OCI-LY1 (cell line): ENCODE measurements at regions not wholly inside any gene's neighbourhood (a gene's known extent, or its start where the extent isn't known, plus 50 kb on each side); places are given as distances from the start of the nearest gene placed in this dataset.

Experiments
- H2AFZ ChIP-seq: fragments of 200-600 bp; sonication (generic), shearing (Covaris generic); 2 replicates; pipeline ENCODE4 v1.6.0; 2014; ENCODE audit warnings: antibody characterized with exemption, mild to moderate bottlenecking, low read length
- H3F3A ChIP-seq: fragments of 200-600 bp; sonication (generic), shearing (Covaris generic); 2 replicates; pipeline ENCODE4 v1.6.0; 2014; ENCODE audit warnings: mild to moderate bottlenecking, antibody characterized with exemption, low read length, moderate library complexity; ENCODE audit not compliant: insufficient read depth
- H3K27ac ChIP-seq: fragments of 200-600 bp; sonication (generic); 2 replicates; pipeline ENCODE4 v1.5.1; 2014; ENCODE audit warnings: low read length, mixed run types, mild to moderate bottlenecking, low read depth; ENCODE audit not compliant: poor library complexity, severe bottlenecking
- H3K27me3 ChIP-seq: fragments of 200-600 bp; sonication (generic); 2 replicates; pipeline ENCODE4 v1.6.0; 2014; ENCODE audit warnings: antibody characterized with exemption, mild to moderate bottlenecking, low read length, moderate library complexity; ENCODE audit not compliant: insufficient read depth
- H3K36me3 ChIP-seq: fragments of 200-600 bp; sonication (generic); 2 replicates; pipeline ENCODE4 v1.6.1; 2014; ENCODE audit warnings: mild to moderate bottlenecking, antibody characterized with exemption, low read length, moderate library complexity, mixed read lengths; ENCODE audit not compliant: insufficient read depth
- H3K4me1 ChIP-seq: fragments of 200-600 bp; sonication (generic); 2 replicates; pipeline ENCODE4 v1.5.1; 2014; ENCODE audit warnings: mild to moderate bottlenecking, low read length, moderate library complexity; ENCODE audit not compliant: insufficient read depth, severe bottlenecking
- H3K4me2 ChIP-seq: fragments of 200-600 bp; sonication (generic), shearing (Covaris generic); 2 replicates; pipeline ENCODE4 v1.6.1; 2014; ENCODE audit warnings: low read length
- H3K4me3 ChIP-seq: fragments of 200-600 bp; sonication (generic); 2 replicates; pipeline ENCODE4 v1.5.1; 2014; ENCODE audit warnings: low read length, low read depth, mild to moderate bottlenecking, mixed read lengths; ENCODE audit not compliant: poor library complexity, severe bottlenecking
- H3K79me2 ChIP-seq: fragments of 200-600 bp; shearing (Covaris generic); 2 replicates; pipeline ENCODE4 v1.6.1; 2016; ENCODE audit warnings: mixed run types, low read length, mixed read lengths; ENCODE audit not compliant: insufficient read depth
- H3K9ac ChIP-seq: fragments of 200-600 bp; sonication (generic), shearing (Covaris generic); 2 replicates; pipeline ENCODE4 v1.6.1; 2014; ENCODE audit warnings: mild to moderate bottlenecking, low read length, mixed read lengths
- H3K9me2 ChIP-seq: fragments of 200-600 bp; sonication (generic), shearing (Covaris generic); 2 replicates; pipeline ENCODE4 v1.6.1; 2014; ENCODE audit warnings: low read depth, mild to moderate bottlenecking, low read length, mixed read lengths
- H3K9me3 ChIP-seq: fragments of 200-600 bp; shearing (Covaris generic); 2 replicates; pipeline ENCODE4 v1.6.1; 2014; ENCODE audit warnings: low read length, mixed read lengths
- H4K20me1 ChIP-seq: fragments of 200-600 bp; sonication (generic), shearing (Covaris generic); 2 replicates; pipeline ENCODE4 v1.6.0; 2016; ENCODE audit warnings: mild to moderate bottlenecking, low read length; ENCODE audit not compliant: insufficient read depth
- CTCF ChIP-seq: fragments of 200-600 bp; sonication (generic), shearing (Covaris generic); IDR thresholded peaks from 2 replicates; pipeline ENCODE4 v1.5.1; 2017; ENCODE audit warnings: mild to moderate bottlenecking, antibody characterized with exemption, low read length, moderate library complexity, mixed read lengths
- EZH2 ChIP-seq: fragments of 200-600 bp; sonication (generic), shearing (Covaris generic); IDR thresholded peaks from 2 replicates; pipeline ENCODE4 v1.8.0; 2017; ENCODE audit warnings: borderline replicate concordance, mixed run types, mild to moderate bottlenecking, antibody characterized with exemption, low read length, moderate library complexity, mixed read lengths

- Histone ChIP-seq H3K4me1 (no peaks in the 10 kb centered on the region), H4K20me1 (no peaks in the 10 kb centered on the region), H3K36me3 (no peaks in the 10 kb centered on the region), H3K4me3 (no peak overlapping the region), H3K27me3 (no peaks in the 10 kb centered on the region), H3K27ac (no peak overlapping the region), H3K9me2 (no peaks in the 10 kb centered on the region), H2AFZ (no peak overlapping the region), H3K9me3 (no peaks in the 10 kb centered on the region), H3F3A (no peaks in the 10 kb centered on the region), H3K79me2 (no peaks in the 10 kb centered on the region), H3K9ac (no peak overlapping the region), H3K4me2 (no peak overlapping the region)
- TF ChIP-seq EZH2 (no peak), CTCF (no peak)
Measured at GRCh38 chr21:20802631-20803260, 195.5 kb upstream of the NCAM2 start.

GRCh38 chr21:20811702-20812101 is 186.5 kb upstream of the NCAM2 start:
- TF ChIP-seq CTCF (no peak), EZH2 (no peak)
- Histone ChIP-seq H3K79me2 (no peaks in the 10 kb centered on the region), H3K4me2 (no peak overlapping the region), H3K27ac (no peak overlapping the region), H3K4me1 (no peaks in the 10 kb centered on the region), H3K27me3 (no peaks in the 10 kb centered on the region), H3K9me2 (no peaks in the 10 kb centered on the region), H3F3A (no peaks in the 10 kb centered on the region), H3K4me3 (no peak overlapping the region), H2AFZ (no peak overlapping the region), H4K20me1 (no peaks in the 10 kb centered on the region), H3K9ac (no peak overlapping the region), H3K36me3 (no peaks in the 10 kb centered on the region), H3K9me3 (no peaks in the 10 kb centered on the region)

- Histone ChIP-seq H3K27me3 (no peaks in the 10 kb centered on the region), H3K9ac (no peak overlapping the region), H4K20me1 (no peaks in the 10 kb centered on the region), H2AFZ (no peak overlapping the region), H3K4me1 (no peaks in the 10 kb centered on the region), H3K79me2 (no peaks in the 10 kb centered on the region), H3K36me3 (no peaks in the 10 kb centered on the region), H3K4me3 (no peak overlapping the region), H3K27ac (no peak overlapping the region), H3K9me3 (no peaks in the 10 kb centered on the region), H3K4me2 (no peak overlapping the region), H3K9me2 (no peaks in the 10 kb centered on the region), H3F3A (no peaks in the 10 kb centered on the region)
- TF ChIP-seq CTCF (no peak), EZH2 (no peak)
Measured at GRCh38 chr21:20814090-20814489, 184.1 kb upstream of the NCAM2 start.
